Erythroblast (primary cell): ENCODE measurements at regions not wholly inside any gene's neighbourhood (a gene's known extent, or its start where the extent isn't known, plus 50 kb on each side); places are given as distances from the start of the nearest gene placed in this dataset.

Experiments
- GATA1 ChIP-seq: IDR thresholded peaks from 2 replicates; pipeline ENCODE4 v1.6.1; 2011; ENCODE audit warnings: low read depth, mild to moderate bottlenecking, control low read depth, low read length, moderate library complexity
- POLR2A ChIP-seq: IDR thresholded peaks from 2 replicates; pipeline ENCODE4 v1.6.1; 2011; ENCODE audit warnings: mild to moderate bottlenecking, low read length

DNA sequence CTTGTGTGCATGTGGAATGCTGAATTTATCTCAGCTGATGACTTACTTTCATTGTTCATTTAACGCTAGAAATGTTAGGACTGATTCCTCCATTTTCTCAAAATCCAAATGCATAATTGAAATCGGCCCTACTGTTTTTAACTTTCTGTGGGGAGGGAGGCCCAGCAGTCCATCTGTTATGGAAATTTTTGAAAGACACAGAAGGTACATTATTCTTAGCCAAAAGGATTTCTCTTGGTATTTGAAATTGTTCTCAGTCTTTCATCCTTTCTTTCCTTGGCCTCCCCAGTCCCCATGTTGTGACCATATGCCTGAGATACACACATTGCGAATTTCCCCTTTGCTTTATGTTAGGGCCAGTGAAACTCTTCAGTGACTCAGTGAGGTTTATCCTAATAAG lies 549.9 kb downstream of the IRX1 start:
- TF ChIP-seq POLR2A (no peak), GATA1 (no peak)
